ENCODE measurements at regions not wholly inside any gene's neighbourhood (a gene's known extent, or its start where the extent isn't known, plus 50 kb on each side); places are given as distances from the start of the nearest gene placed in this dataset.

DNA sequence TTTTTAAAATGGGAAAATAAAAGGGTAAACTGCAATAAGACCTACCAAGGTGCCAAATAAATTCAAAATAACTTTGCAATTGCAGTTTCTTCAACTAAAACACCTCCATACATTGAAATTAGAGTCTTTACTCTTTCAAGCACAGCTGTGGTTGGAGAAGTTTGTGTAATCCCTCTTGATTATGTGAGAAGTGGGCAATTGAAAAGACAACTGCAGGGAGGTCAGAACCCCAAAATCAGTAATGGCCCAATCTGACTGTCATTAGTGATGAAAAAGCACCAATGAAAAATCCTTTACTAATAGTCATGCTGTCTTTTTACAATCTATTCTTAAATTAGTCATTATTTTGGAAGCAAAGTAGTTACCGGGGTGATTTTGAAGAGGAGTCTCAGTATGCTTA is 116.7 kb upstream of the RGMB start:
- no peak for DNase-seq (ENCODE audit: low read depth in 3 of 3)

DNA sequence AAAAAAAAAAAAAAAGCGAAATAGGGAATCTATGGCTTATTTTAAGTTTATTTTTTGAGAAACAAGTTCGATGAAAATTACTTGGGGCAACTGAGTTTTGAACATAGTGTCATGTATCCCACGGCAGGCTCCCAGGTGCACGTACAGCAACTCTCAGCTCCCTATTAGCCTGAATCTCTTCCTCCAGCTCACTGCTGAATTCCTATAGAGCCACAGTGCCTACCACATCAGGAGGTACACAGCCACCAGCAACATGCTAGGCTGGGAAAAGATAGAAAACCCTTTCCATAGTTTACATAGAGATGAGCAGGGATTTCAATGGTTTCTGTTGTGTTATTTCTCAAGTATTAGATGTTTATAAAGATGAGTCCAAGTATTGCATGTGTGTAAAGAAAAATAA is 115.9 kb upstream of the RGMB start:
- no peak for DNase-seq (ENCODE audit: low read depth in 3 of 3)

- DNase-seq (ENCODE audit: low read depth in 3 of 3), result no peak
Measured at GRCh38 chr5:98663521-98663920, 109.9 kb upstream of the RGMB start.

DNA sequence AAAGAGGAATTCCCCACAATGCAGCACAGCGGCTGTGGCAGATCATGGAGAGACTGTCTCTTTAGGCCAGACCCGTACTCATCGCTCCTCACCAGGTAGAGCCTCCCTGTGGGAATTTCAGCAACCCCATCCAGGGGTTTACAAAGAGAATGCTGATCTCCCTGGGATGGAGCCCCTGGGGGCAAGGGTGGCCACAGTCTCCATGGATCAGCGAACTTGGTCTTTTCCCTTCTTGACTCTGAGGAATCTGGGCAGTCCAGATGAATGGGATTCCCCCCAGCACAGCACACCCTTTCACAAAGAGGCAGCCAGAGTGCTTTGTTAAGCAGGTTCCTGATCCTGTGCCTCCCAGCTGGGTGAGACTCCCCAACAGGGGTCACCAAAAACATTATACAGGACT is 108.7 kb upstream of the RGMB start:
- no peak for DNase-seq (ENCODE audit: low read depth in 3 of 3)

- no peak for DNase-seq (ENCODE audit: low read depth in 3 of 3)
Measured at GRCh38 chr5:98679963-98680362, 93.5 kb upstream of the RGMB start.

DNA sequence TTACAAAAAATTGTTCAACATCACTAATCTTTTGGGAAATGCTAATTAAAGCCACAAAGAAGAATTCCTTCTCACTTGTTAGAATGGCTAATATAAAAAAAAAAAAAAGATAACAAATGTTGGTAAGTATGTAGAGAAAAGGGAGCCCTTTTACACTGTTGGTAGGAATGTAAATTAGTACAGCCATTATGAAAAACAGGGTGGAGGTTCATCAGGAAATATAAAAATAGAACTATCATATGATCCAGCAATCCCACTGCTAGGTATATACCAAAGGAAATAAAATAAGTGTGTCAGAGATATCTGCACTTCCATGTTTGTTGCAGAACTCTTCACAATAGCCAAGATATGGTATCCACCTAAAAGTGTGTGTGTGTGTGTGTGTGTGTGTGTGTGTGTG is 83.5 kb upstream of the RGMB start:
- no peak for DNase-seq (ENCODE audit: low read depth in 3 of 3)

GRCh38 chr5:98694902-98695301 is 78.6 kb upstream of the RGMB start:
- DNase-seq (ENCODE audit: low read depth in 3 of 3), result no peak

DNA sequence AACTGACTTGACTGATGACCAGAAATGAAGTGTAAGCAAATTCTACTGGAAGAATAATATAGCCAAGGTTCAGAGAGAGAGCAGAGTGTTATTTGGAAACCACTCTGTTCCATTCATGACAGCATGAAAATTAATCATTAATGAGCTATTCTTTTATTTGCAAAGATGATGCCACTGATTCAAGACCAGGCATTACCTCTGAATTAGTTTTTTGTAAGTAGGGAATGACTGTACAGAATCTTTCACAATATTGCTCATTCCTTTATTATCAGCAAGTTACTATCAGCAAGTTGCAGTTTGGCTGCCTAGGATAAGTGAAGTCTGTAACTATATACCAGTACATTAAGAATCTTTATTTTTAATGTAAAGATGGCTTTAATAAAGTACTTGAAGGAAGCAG is 75.1 kb upstream of the RGMB start:
- no peak for DNase-seq (ENCODE audit: low read depth in 3 of 3)

DNA sequence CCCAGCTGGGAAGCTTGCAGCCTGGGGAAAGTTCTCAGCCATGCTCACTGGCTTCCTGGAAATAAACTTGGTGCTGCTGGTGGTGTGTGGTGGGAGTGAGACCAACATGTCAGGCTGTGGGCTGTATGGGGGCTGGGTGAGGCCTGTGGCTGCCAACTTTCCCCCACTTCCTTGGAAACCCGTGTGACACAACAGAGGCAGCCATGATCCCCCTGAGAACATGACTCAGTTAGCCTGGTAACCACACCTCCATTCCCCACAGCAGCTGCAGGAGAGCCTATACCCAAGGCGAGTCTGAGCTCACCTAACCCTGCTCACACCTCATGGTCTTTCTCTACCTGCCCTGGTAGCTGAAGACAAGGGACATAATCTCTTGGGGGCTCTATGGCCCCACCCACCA is 72.7 kb upstream of the RGMB start:
- no peak for DNase-seq (ENCODE audit: low read depth in 3 of 3)

DNA sequence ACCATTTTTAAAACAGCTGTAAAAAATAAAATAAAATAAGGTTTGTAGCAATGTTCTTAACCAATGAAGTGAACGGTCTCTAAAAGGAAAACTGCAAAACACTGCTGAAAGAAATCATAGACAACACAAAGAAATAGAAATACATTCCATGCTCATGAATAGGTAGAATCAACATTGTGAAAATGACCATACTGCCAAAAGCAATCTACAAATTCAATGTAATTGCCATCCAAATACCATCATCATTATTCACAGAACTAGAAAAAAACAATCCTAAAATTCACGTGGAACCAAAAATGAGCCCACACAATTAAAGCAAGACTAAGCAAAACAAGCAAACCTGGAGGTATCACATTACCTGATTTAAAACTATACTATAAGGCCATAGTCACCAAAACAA is 67.6 kb upstream of the RGMB start:
- DNase-seq (ENCODE audit: low read depth in 3 of 3), result no peak

GRCh38 chr5:98709681-98710080 is 63.8 kb upstream of the RGMB start:
- no peak for DNase-seq (ENCODE audit: low read depth in 3 of 3)

DNA sequence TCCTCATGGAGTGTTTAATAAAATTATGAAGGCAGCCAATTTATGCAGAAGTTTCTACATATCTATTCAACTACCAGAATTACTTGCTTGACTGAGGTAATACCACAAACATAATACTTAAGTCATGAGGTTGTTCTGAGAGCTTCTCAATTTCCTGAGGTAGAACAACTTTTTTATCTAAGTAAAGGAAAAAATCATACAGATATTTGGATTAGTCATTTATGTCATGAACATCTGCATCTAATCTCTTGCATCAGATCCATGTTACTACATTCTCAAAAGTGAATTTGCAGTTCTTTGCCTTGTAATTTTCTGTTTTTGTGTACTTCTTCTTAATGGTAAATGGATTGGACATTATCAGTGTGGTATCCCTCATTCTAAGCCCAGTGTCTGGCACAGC is 60.4 kb upstream of the RGMB start:
- DNase-seq (ENCODE audit: low read depth in 3 of 3), result no peak

- no peak for DNase-seq (ENCODE audit: low read depth in 3 of 3)
Measured at GRCh38 chr5:98713856-98714255, 59.6 kb upstream of the RGMB start.

DNA sequence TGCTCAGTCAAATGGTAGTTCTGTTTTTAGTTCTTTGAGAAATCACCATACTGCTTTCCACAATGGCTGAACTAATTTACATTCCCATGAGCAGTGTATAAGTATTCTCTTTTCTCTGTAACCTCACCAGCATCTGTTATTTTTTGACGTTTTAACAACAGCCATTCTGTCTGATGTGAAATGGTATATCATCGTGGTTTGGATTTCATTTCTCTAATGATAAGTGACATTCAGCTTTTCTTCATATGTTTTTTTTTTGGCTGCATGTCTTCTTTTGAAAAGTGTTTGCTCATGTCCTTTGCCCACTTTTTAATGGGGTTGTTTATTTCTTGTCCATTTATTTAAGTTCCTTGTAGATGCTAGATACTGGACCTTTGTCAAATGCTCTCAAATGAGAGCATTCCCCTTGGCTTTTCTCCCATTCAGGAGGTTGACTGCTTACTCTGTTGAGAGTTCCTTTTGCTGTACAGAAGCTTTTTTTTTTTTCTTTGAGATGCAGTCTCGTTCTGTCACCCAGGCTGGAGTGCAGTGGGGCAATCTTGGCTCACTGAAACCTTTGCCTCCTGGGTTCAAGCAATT is 58.7 kb upstream of the RGMB start:
- no peak for DNase-seq (ENCODE audit: low read depth in 3 of 3)

DNA sequence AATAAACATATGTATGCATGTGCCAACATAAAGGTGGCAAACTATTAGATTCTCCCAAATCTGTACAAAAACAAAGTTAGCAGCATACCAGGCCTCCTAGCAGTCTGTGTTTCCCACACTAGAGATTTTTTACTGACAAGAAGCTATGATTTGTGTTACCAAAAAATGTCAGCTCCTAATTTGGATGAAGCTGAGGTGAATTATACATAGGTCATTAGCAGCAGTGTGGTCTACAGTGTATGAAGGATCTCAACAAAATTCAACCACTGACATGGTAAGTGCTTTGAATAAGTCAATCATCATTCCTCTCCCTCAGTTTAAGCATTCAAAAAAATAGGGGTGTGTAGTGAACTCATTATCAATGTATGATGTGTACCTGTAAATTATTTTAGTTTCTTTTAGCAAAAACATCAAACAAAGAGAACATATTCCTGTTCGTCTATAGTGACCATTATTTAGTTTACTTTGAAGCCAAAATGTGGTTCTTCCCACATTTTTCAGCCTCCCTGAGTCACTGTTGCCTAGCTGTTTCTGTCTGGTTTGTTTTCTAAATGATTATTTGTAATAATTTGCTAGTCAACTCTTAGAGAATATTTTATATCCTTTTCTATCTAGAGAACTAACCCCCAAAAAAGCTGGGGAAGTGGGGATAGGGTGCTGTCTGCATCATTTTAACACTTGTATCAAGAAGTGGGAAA is 52.1 kb upstream of the RGMB start:
- no peak for DNase-seq (ENCODE audit: low read depth in 3 of 3)

DNA sequence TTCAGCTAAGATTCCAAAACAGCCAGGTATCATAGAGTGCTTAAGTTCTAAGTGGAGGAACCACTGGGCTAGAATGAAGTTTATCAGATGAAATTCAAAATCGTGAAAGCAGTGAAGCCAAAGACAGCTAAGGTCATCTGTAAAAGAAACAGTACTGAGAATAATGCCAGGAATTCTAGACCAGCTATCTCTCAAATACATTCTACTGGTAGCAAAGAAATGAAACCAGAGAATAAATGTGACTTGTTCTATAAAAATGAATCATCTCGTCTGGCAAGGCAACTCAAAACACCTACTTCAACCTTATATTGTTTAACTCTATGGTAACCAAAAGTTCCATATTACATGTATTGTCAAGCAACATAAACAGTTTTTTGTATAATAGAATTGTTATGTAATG is 51.3 kb upstream of the RGMB start:
- DNase-seq (ENCODE audit: low read depth in 3 of 3), result no peak

DNA sequence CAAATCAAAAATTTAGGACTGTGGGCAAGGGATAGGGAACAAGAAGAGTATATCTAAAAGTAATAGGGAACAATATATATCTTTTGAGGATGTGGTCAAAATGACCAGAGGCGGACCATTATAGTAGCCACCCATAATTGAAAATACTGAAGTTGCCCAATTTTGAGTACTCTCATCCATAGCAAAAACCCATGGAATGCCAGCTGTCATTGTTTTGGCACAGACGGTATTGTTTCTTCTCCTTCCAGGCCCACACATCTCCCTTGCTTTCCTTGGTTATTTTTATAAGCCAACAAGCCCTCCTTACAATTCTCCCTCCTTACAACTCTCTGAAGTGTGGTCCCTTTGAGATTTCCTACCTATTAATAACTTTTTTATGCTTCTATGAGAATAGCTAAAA is 50.4 kb upstream of the RGMB start:
- no peak for DNase-seq (ENCODE audit: low read depth in 3 of 3)

Data from stimulated activated CD4-positive, alpha-beta T cell treated with anti-CD3 and anti-CD28 coated beads, TNF-alpha, amount 100 ng/mL, for 48 hours (primary cell).